Epithelial cell of proximal tubule (primary cell): ENCODE measurements at regions not wholly inside any gene's neighbourhood (a gene's known extent, or its start where the extent isn't known, plus 50 kb on each side); places are given as distances from the start of the nearest gene placed in this dataset.

Experiments used
- DNase-seq: peaks from one replicate; pipeline ENCODE4 v3.0.0-alpha.2; 2011; ENCODE audit warnings: low read depth
- H3K4me3 ChIP-seq: 2 replicates; pipeline ENCODE4 v1.5.1; 2011; ENCODE audit warnings: low read depth, mild to moderate bottlenecking, low read length
- CTCF ChIP-seq: conservative IDR thresholded peaks from 2 replicates; pipeline ENCODE4 v1.5.1; 2012; ENCODE audit warnings: low read depth, mild to moderate bottlenecking, low read length

GRCh38 chr12:130281153-130281799 lies 56.4 kb upstream of the PIWIL1 start:
- DNase-seq, result no peak
- TF ChIP-seq CTCF, result peak; percentile 64
- peak overlapping the region; percentile 1 for H3K4me3 ChIP-seq

GRCh38 chr12:130286041-130286440 lies 51.6 kb upstream of the PIWIL1 start:
- H3K4me3 ChIP-seq, result no peak overlapping the region
- TF ChIP-seq CTCF, result no peak
- no peak for DNase-seq

- no peak for TF ChIP-seq CTCF
- DNase-seq, result no peak
- H3K4me3 ChIP-seq, result no peak overlapping the region
Measured at GRCh38 chr12:130286741-130287440, 50.8 kb upstream of the PIWIL1 start.
